ENCODE measurements at regions not wholly inside any gene's neighbourhood (a gene's known extent, or its start where the extent isn't known, plus 50 kb on each side); places are given as distances from the start of the nearest gene placed in this dataset.

DNA sequence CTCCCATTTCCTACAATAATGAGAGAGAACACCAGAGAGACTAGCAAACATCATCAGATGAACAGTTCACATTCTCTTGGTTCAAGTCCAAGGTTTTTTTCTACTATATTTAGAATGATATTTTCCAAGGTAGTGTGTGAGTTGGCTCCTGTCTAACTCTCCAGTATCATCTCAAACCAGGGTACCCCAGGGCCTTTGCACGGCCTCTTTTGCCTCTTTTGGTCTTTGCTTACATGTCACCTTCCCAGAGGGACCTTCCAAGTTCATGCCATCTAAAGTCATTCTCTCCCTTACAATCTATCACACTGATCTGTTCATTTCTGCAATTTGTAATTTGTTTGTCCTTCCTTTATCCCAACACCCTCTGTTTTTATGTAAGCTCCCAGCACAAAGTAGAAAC, 264.5 kb downstream of the VRK1 start:
- TF ChIP-seq, protein P1, sequence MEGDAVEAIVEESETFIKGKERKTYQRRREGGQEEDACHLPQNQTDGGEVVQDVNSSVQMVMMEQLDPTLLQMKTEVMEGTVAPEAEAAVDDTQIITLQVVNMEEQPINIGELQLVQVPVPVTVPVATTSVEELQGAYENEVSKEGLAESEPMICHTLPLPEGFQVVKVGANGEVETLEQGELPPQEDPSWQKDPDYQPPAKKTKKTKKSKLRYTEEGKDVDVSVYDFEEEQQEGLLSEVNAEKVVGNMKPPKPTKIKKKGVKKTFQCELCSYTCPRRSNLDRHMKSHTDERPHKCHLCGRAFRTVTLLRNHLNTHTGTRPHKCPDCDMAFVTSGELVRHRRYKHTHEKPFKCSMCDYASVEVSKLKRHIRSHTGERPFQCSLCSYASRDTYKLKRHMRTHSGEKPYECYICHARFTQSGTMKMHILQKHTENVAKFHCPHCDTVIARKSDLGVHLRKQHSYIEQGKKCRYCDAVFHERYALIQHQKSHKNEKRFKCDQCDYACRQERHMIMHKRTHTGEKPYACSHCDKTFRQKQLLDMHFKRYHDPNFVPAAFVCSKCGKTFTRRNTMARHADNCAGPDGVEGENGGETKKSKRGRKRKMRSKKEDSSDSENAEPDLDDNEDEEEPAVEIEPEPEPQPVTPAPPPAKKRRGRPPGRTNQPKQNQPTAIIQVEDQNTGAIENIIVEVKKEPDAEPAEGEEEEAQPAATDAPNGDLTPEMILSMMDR (IDR thresholded peaks at IDR 0.05) = no peak
- no peak for TF ChIP-seq POLR2A (IDR thresholded peaks at IDR 0.05)
